GM12873 (cell line): ENCODE measurements at regions not wholly inside any gene's neighbourhood (a gene's known extent, or its start where the extent isn't known, plus 50 kb on each side); places are given as distances from the start of the nearest gene placed in this dataset.

Experiments
- CTCF ChIP-seq: IDR thresholded peaks from 2 replicates; pipeline ENCODE4 v1.5.1; 2012; ENCODE audit warnings: low read depth, mild to moderate bottlenecking, moderate library complexity, low read length, control low read depth; ENCODE audit not compliant: insufficient read depth; ENCODE audit errors: missing control alignments

DNA sequence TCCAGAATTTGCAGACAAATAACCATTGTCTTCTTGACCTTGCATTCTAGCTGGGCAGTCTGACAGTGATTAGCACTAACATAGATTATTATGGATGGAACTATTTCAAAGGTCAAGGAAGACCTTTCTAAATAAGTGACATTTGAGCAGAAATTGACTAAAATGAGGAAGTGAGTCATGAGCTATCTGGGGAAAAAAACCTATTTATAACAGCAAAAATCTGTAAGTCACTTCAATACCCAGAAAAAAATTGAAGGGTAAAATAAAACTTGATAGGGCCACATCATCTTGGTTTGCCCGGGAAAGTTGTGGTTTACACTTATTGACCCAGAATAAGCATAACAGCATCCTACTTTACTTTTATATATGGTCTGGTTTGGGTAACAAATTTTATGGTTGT, 414.6 kb upstream of the HS3ST1 start:
- no peak for TF ChIP-seq CTCF

GRCh38 chr4:11842620-11843263, 414.0 kb upstream of the HS3ST1 start:
- no peak for TF ChIP-seq CTCF

DNA sequence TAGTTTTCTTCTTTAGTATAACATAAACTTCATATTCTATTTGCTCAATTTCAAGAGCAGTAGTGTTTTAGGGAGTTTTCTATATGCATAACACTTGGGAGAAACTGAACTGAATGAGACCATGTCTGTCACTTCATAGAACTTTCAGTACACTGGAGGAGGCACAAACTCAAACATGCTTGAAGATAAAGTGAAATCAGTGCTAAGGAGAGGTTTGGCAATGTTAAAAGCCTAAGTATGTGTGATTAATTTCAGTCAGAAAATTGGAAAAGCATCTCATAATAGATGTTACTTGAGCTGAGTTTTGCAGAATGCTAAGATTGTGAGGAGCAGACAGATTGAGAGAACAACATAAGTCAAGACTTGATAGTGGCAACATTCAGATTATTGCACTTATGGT, 411.2 kb upstream of the HS3ST1 start:
- TF ChIP-seq CTCF, result no peak

- TF ChIP-seq CTCF, result no peak
Observed at GRCh38 chr4:11831739-11832138, 403.0 kb upstream of the HS3ST1 start.

DNA sequence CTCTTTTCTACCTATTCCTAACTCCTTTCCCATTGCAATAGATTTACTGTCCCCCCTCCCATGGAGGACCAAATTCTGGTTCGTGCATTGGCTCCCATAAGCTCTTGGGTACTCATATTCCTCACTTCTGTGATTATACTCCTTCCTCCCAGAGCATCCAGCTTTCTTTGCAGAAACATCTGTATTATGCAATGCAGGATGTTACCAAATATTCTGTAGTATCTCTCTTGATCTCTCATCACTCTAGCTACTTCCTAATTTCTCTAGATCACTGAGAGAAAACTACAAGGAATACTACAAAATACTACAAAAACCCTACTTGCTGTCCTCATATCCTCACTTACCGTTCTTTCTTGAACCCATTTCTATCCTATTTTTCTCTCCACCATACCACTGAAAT, 395.9 kb upstream of the HS3ST1 start:
- no peak for TF ChIP-seq CTCF

DNA sequence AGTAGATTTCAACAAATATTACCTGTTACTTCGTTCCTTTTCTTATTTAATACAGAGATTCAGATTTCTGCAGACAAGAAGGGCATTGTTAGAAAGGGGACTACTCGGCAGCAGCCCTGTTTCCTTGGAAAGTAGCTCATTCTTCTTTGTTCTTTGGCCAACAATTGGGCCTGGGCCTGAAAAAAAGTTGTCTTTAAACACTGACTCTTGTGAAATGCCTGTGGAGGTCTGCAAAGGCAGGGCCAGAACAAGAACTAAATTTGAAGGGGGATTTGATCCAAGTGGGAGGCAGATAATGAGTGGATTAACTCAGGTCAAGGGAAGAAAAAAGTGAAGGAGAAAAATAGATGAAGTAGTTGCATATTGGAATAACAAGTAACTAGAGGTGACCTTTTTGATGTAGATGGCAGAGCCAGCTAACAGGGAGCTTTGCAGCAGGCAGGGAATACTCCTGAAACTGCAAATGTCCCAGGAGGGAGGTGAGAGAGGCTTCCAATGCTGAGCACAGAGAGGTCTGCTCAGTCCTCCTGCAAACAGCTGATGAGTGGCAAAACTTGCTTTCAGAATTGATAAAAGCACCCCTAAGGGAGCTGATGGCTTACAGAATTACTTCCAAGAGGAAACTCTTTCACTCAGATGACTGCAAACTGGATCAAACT, 393.2 kb upstream of the HS3ST1 start:
- no peak for TF ChIP-seq CTCF

DNA sequence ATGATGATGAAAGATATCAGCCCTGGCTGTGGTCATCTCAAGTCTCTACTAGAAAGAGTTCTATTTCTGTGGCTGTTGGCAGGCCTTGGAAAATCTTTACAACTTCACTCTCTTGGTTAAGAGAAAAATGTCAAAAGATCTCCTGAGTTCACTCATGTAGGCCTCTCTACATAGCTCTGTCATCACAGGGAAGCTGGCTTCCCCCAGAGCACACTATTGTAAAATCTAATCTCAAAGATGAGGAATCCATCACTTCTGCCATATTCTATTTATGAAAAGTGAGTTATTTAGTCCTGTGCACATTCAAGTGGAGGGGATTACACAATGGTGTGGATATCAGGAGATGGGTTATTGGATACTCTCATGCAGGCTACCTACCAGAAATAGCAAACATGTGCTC, 388.4 kb upstream of the HS3ST1 start:
- no peak for TF ChIP-seq CTCF
